NAMALWA (cell line): ENCODE measurements at regions not wholly inside any gene's neighbourhood (a gene's known extent, or its start where the extent isn't known, plus 50 kb on each side); places are given as distances from the start of the nearest gene placed in this dataset.

Experiments
- DNase-seq: peaks from one replicate; pipeline ENCODE4 v3.0.0-alpha.2; 2015; ENCODE audit warnings: low spot score

DNA sequence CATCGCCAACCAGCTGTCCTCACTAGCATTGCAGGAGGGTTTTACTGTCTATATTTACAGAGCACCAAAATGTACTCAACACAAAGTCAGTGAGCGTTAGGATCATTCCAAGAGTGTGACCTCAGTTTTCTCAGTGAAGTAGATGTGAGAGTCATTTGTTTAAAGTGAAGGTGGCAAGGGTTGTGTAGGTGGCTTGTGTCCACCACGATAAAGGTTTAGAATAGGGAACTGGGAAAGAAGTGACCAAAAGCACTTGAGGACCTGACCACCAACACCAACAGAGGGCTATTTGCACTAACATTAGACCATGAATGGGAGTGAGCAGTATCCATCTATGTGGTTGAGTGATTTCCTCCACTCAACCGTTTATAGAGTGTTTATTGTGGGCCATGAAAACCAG lies 152.5 kb upstream of the POU2AF2 start:
- DNase-seq: no peak

DNA sequence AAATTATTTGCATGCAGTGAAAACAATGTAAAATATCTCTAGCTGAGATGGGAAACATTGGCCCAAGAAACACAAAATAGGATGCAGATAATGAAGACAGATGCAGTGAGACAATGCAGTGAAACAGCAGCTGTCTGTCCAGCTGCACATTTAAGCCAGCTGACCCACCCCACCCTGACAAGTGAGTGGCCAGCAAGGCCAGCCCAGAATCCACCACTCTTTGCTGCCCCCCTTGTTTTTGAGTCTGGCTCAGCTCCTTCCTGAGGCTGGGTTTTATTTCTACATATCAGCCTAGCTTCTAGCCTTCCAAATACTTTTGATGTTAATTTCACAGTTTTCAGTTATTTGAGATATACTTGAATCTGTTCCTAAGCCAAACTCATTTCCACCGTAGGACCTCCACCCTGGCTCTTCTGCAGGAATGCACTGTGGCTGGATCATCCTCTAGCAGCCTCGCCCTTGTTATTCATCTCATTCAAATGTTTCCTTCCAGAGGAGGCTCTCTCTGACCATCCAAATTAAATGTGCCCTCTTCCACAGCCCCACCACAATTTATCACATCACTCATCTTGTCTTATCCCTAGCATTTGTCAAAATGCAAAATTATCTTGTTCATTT lies 154.1 kb upstream of the POU2AF2 start:
- DNase-seq: no peak

DNA sequence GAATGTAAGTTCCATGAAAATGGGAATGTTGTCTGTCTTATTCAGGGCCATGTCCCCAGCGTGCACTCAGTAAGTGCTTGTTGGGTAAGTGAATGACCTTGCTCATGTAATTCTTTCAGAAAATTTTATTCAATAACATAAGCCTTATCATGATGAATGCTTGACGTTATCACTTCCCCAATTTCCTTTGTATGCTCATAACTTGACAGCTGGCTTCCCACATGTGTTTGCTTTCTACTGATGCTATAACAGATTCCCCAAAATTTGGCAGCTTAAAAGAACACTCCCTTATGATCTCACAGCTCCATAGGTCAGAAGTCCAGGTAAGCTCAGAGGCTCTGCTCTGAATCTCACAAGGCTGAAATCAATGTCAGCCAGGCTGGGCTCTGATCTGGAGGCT lies 155.8 kb upstream of the POU2AF2 start:
- no peak for DNase-seq

DNA sequence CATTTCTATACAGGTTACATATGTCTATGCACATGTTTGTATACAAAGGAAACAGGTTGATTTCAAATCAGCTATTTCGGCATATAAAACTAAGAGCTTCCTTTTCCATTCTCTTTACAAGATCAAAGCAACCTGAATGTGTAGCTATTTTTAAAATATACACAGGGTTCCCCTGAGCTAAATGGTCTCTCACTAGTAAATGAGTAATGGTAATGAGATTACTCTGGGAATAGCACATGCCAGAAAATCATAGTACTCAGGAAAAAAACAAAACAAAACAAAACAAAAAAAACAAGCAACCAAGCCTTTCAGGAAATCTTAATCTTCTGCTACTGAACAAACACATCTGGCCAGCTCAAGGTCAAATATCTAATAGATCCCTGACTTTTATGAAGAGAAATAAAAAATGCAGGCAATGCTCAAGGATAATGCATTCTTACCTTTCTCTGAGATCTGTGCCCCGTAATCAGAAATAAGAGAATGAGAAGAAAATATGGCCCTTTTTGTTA lies 156.6 kb upstream of the POU2AF2 start:
- no peak for DNase-seq

DNA sequence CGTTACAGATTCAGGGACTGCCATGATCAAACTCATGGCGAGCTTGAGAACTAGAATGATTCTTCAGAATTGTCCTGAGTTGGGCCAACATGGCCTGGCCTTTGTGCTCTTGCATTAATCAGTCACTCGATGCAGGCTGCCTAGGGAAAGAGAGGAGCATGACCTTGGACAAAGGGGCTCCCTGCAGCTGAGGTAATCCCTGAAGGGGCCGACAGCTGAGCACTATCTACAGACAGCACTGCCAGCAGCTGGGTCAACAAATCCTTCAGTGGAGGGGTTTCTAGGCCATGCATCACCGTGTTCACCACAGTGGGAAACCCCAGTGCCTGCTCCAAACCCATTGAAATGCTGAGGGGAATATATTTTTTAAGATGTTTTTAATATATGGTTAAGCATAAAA lies 159.5 kb upstream of the POU2AF2 start:
- DNase-seq: no peak

DNA sequence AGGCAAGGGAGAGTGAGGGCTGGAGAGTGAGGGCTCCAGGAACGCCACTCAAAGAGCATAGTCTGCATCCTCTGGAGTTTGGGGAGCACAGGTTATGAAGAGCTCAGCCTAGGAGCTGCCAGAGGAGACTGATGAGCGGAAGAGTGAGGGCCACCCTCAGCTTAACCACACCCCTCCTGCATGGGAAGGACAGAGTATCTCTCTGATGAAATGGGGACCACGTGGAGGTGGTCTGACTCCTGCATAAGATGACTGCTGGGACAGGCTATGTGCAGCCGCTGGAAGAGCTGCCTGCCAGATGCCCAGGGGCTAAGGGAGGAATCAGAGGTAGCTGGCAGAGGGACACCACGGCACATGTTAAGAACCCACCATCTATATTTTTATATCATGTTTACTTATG lies 162.9 kb upstream of the POU2AF2 start:
- no peak for DNase-seq

DNA sequence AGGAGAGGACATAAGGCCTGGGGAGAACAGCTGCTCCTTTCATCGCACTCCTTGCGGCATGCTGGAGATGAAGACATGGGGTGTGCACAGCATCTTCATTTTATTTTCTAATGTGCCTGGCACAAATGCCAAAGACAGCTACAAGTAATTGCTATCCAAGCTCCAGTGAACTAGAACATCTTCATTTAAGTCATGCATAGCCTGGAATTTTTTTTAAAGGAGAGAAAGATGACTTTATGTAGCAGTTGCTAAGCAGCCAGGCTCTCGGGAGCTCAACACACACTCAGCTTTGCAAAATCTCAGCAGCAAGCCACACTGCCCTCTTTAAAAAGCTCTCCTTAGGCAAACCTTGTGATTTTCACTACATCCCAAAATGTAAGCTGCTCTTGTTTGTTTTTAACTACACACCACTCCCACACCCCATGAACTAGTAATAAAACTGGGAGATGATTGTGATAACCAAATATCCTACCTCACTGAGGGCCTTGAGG lies 164.5 kb upstream of the POU2AF2 start:
- no peak for DNase-seq

DNA sequence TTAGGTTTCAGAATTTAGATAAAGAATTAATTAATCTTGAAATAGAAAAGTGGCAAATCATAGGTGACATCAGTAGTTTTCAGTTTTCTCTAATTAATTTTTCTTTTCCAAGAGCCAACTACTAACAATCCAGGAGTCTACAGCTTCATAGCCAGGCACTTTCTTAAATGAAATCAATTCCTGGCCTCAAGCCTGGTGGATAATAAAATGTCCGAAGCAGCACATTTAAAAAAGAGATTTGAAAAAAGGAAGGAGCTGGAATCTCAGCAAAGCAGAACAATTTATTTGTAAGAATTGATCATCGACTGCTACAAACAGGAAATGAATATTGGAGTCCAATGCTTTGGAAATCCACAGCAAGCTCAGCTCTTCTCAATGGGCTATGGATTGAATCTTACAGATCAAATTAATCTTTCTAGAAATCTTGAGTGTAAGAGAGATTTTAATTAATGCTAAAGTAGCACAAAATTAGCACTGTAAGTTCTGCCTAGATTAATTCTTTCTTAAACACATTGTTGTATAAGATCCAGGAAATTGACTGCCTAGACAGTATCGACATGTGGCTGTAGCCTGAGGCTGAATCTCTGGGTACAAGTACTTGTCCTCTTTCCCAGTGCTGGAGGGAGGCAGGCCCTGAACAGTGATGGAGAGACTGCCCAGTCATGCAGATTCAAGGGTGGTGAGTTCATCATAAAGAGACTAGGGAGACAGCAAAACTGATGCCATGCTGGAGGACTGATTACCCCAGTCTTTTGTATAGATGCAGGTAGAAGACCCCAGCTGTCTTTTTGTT lies 167.8 kb upstream of the POU2AF2 start:
- DNase-seq: no peak

DNA sequence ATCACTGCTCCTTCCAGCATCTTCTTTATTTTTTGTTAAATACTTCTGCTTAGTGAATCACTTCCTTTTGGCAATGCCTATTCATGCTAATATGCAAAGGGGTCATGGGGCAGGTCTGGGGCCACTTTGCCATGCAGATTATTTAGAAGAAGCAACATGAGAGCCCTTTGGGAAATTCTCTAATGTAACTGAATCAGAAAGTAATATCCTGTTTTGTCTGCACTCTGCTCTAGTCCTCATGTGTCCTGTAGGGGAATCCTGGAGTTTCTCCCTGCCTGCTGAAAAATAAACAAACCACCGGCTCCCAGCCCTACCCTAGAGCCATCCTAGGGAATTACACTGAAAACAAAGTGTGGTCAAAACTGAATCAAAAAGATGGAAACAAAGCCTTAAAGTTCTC lies 176.5 kb upstream of the POU2AF2 start:
- no peak for DNase-seq

DNA sequence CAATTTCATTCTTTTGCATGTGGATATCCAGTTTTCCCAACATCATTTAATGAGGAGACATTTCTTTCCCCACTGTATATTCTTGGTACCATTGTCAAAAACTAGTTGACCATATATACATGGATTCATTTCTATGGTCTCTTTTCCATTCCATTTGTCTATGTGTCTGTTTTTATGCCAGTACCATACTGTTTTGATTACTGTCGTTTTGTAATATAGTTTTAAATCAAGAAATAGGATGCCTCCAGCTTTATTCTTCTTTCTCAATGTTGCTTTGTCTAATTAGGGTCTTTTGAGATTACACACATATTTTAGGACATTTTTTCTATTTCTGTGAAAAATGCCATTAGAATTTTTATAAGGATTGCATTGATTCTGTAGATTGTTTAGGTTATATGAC lies 177.5 kb upstream of the POU2AF2 start:
- no peak for DNase-seq

DNA sequence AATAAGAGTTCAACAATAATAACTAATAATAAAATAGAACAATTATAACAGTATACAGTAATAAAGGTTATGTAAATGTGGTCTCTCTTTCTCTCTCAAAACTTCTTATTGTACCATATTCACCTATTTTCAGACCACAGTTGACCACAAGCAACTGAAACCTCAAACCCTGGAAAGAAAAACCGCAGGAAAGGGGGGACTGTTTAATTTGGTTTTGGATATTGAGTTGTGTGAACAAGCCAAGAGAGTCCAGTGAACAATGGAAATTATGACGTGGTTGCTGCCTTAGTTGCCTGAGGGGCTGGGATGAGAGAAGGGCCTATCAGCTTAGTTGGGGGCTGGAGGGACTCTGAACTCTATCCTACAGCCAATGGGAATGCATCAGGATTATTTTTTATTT lies 178.7 kb upstream of the POU2AF2 start:
- no peak for DNase-seq

DNA sequence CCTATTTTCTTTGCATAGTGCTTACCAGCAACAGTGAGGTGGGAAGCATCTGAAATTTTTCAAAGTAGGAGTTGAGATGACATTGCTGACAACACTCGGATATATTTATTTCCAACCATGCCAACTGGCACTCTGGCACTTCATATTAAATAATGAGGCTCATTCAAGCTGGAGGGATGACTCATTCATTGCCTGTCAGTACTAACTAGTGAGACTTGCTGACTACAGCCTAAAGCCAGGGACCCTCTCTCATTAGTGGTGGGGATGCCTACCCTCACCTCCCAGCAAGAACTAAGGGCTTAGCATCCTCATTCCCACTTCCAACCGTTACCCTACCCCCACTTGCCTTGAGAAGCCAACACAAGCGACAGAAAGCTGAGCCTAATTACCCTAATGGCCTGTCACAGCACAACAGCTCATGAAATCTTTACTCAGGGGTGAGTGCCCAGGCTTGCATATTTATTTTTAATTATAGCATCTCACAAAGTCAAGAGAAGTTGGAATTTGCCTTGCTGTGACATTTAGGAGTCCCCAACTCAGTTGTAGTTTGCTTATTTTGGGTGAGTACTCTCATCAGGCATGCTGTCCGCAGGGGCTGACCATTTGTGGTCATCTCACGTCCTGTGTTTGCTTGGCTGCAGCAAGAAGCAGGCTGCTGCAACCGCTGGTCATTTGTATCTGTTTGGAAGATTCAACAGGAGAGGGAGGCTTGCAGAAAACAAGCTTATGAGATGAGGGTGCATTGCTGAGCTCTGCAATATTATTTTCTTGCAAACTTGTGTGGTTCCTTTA lies 181.6 kb upstream of the POU2AF2 start:
- DNase-seq: no peak

DNA sequence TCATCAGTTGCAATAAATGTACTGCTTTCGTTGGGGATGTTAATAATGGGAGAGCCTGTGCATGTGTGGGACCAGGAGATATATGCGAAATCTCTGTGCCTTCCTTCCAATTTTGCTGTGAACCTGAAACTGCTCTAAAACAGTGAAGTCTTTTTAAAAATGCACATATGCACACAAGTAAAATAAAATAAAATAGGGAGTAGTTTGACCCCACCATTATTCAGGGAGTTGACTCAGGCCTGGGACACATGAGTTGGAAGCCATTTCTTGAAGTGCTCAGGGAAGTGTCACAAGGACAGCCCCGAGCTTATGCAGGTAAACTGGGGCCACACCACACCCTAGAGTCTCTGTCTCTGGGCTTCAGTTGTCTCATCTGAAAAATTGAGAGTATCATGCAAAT lies 183.1 kb upstream of the POU2AF2 start:
- DNase-seq: no peak

DNA sequence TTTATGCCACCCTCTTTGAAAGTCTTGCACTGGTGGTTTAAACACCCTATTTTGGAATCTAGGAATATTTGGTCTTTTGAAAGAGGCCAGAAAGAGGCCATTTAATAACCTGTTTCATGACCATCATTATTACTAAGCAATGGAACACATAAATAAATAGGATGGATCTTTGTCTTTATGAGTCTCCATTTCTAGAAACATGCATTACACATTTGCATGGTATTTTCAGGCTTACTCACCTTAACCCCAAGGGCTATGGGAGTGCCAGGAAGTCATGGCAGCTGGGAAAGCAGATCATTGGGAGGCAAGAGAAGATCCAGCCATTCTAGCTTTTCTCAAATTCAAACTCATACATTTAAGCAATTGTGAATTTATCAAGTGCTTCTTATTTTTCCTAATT lies 185.8 kb upstream of the POU2AF2 start:
- no peak for DNase-seq

DNA sequence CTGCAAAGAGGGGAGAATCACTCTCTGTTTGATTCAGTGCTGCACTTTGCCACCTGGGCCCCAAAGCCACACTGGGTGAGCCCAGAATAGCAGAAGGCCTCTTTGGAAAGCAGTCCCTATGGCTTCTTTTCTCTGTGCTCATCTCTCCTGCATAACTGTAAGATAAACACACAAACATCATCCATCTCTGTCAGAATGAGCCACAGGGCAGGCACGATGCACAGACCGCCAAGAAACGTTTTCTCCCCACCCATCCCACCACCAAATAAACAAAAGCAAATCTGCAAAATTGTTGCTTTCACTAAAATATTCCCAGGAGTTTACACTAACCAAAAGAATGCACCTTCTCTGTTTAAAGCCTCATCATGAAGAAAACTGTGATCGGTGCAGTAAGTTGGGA lies 196.4 kb upstream of the POU2AF2 start:
- no peak for DNase-seq

DNA sequence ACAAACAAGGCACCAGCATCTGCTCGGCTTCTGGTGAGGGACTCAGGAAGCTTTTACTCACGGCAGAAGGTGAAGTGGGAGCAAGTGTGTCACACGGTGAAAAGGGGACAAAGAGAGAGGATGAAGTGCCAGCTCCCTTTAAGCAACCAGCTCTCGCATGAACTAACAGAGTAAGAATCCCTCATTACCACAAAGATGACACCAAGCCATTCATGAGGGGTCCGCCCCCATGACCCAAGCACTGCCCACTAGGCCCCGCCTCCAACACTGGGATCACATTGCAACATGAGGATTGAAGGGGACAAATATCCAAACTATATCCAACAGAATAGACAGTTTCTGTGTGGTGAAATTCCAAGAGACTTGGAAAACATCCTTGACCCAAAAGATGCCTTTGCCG lies 198.2 kb upstream of the POU2AF2 start:
- DNase-seq: no peak

DNA sequence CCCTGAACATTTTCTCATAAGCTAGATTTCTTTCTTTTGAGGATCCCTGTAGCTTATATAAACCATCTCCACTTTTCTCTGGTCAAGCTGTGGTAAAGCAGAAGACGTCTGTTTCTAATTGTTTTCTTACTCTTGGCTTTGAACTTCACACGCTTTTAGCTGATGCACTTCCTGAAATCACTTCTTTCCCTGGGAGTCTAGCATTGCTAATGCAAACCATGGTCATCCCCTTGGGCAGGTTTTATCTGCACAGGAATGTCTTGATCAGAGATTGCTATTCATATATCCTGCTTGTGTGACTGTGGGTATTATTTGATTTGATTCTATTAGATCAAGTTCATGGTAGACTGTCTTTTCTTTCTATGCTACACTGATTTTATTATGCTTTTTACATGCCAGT lies 199.2 kb upstream of the POU2AF2 start:
- no peak for DNase-seq

DNA sequence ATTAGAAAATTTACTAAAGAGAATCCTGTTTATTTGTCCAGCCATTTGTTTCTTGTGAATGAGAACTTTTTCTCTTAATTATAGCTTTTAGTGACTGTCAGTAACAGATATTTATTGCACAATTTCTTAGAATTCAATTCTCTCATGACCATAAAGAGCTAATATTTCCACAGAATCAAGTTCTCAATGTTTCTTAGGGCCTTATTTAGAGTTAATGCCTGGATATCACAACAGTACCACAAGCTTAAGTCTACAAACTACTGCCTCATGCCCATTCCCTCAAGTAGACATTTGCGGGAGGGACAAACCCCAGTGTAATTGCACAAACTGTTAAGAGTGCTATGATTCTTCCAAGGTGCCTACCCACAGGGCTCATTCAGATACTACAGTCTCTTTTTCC lies 199.7 kb upstream of the POU2AF2 start:
- DNase-seq: no peak

DNA sequence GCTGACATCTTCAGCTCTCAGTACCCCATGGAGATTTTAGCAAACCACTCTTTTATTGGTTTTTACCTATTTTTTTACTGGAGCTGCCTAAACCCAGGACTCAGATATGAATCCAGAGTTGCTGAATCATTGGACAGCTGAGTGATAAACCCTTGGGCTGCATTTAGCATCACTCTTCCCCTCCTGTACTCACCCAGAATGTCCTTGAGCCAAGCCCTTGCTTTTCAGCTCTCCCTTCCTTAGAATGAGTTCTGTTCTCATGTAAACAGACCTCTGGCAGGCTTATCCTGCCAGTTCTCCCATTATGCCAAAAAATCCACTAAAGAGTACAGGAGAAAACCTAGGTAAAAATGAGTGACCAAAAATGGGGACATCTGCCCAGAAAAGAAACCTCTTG lies 200.1 kb upstream of the POU2AF2 start:
- no peak for DNase-seq

DNA sequence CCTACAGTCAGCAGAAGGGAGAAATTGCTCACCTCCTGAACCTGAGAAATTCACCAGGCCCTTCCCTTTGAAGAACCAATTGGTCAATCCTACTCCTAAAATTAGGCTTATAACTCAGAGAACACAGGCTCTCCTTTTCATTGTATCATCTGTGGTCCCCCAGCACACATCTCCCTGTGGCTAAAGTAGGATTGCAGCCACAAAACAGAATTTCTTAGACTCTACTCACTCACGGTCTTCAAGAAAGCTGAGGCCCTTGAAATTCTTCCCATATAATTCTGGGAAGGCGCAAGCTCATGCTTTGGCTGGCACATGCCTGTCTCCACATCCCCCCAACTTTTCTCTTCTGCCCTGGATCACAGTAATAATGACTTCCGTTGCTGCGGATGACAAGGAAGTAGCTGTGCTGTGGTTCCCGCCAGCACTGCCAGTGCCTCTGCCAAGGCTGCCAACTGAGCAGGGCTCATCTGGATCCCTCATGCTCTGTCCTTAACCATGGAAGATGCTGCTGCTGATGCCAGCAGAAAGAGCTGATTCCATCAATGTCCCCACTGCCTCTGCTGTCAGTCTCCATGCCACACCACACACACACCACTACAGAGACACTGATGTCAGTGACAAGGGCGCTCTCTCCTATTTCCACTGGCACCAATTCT lies 200.6 kb upstream of the POU2AF2 start:
- no peak for DNase-seq

DNA sequence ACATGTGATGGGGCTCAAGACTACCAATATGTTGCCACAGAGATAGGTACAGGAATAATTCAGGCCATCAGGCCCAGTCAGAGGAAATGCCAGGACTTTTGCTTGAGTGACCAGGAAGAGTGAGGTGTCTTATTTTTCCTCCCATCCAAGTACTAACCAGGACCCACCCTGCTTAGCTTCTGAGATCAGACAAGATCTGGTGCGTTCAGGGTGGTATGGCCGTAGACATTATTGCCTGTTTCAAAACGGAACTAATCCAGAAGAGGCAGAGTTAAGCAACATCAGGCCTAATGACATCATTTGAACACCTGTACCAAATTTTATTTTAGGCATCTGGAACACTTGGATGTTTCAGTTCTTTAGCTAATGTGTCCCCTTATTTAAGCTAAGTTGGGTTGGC lies 205.5 kb upstream of the POU2AF2 start:
- DNase-seq: peak; percentile 22

DNA sequence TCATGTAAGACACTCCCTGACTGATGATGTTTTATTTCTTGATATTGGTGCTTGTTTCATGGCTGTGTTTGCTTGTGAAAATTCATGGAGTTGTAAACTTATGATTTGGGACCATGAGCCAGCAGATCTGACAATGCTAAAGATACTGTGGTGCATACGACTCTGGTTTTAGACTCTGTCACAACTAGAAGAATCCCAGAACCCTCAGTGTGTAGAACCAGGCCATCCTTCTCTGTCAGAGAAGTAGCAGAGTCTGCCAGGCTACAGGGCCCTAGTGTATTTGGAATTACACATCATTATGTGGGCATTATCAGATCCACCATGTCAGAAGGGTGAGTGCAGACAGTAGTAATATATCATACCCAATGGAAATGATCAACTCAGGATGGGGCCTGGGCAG lies 209.8 kb upstream of the POU2AF2 start:
- no peak for DNase-seq
